K562 (cell line): ENCODE measurements at regions not wholly inside any gene's neighbourhood (a gene's known extent, or its start where the extent isn't known, plus 50 kb on each side); places are given as distances from the start of the nearest gene placed in this dataset.

Experiments
- ATAC-seq: fragments of 200-7000 bp; cut with Tn5 transposase; 3 replicates; pipeline ENCODE4 v1.9.1; 2020; ENCODE audit warnings: moderate library complexity
- BruUV-seq: library from RNA; stranded (reverse); fragments of 400-500 nt; replicated peaks from 2 replicates; lab custom pipeline; 2021; lab: Mats Ljungman, UMichigan
- CTCF ChIA-PET: fragments of 300-600 bp; formaldehyde crosslinking; extraction: SDS; loops from one replicate; lab custom pipeline; 2021; ENCODE audit warnings: low intra/inter-chr PET ratio; lab: Yijun Ruan, JAX
- POLR2A ChIA-PET: fragments of 300-600, 350-650 bp; sonication (Branson Sonifier 250); formaldehyde crosslinking; extraction: SDS; loops from one replicate; lab custom pipeline; 2021; ENCODE audit warnings: antibody characterized with exemption, inconsistent platforms; lab: Yijun Ruan, JAX
- DNase-seq, 4 experiments: peaks; one replicate each; pipeline versions ENCODE4 v3.0.0 to v3.0.0-alpha.2; 2011 to 2018; ENCODE audit warnings: low spot score in 3 of 4, mixed read lengths in 3 of 4; ENCODE audit errors: extremely low read depth in 1 of 4
- FAIRE-seq: peaks from 2 replicates; lab custom pipeline; 2011; peaks lifted over from hg19 to GRCh38; lab: Jason Lieb, UNC
- H2AFZ ChIP-seq: 2 replicates; pipeline ENCODE4 v1.6.0; 2011; ENCODE audit warnings: low read depth, low read length, control low read depth, inconsistent platforms
- H3K27ac ChIP-seq: fragments of 200-600 bp; 3 replicates; pipeline ENCODE4 v1.8.0; 2011; ENCODE audit warnings: low read depth, mild to moderate bottlenecking, control low read depth, inconsistent platforms, low read length, moderate library complexity, mixed read lengths; ENCODE audit errors: extremely low read depth
- H3K27me3 ChIP-seq, 2 experiments: fragments of 300-600 bp in 1 of 2; 2 replicates in 1 of 2; 3 replicates in 1 of 2; pipeline versions ENCODE4 v1.6.0 to v1.8.0; 2011; ENCODE audit warnings: inconsistent platforms in 2 of 2, low read length in 2 of 2, mild to moderate bottlenecking in 1 of 2, mixed read lengths in 1 of 2, moderate library complexity in 1 of 2; ENCODE audit not compliant: control insufficient read depth in 2 of 2, insufficient read depth in 2 of 2
- H3K36me3 ChIP-seq: fragments of 300-600 bp; 3 replicates; pipeline ENCODE4 v1.8.0; 2011; ENCODE audit warnings: mild to moderate bottlenecking, low read length, inconsistent platforms; ENCODE audit not compliant: control insufficient read depth, insufficient read depth
- H3K4me1 ChIP-seq, 2 experiments: fragments of 200-600 bp in 1 of 2; replicated peaks in 1 of 2; 2 replicates in 1 of 2; 3 replicates in 1 of 2; pipeline versions ENCODE4 v1.5.1 to v1.8.0; 2011; ENCODE audit warnings: inconsistent platforms in 2 of 2, low read length in 2 of 2, mild to moderate bottlenecking in 1 of 2, mixed read lengths in 1 of 2, moderate library complexity in 1 of 2; ENCODE audit not compliant: control insufficient read depth in 2 of 2, insufficient read depth in 2 of 2
- H3K4me2 ChIP-seq: 2 replicates; pipeline ENCODE4 v1.6.1; 2011; ENCODE audit warnings: low read length, control low read depth, inconsistent platforms, mixed read lengths; ENCODE audit not compliant: insufficient read depth
- H3K4me3 ChIP-seq: fragments of 200-600 bp; sonication (generic), shearing (Covaris generic); 2 replicates; pipeline ENCODE4 v1.5.1; 2016; ENCODE audit warnings: control low read depth, inconsistent platforms
- H3K79me2 ChIP-seq: fragments of 200-600 bp; 3 replicates; pipeline ENCODE4 v1.8.0; 2011; ENCODE audit warnings: low read length, inconsistent platforms; ENCODE audit not compliant: control insufficient read depth, insufficient read depth
- H3K9ac ChIP-seq, 2 experiments: 2 replicates each; pipeline versions ENCODE4 v1.6.0 to v1.6.1; 2011; ENCODE audit warnings: low read depth in 2 of 2, low read length in 2 of 2, control low read depth in 1 of 2, inconsistent platforms in 1 of 2, mild to moderate bottlenecking in 1 of 2, mixed read lengths in 1 of 2; ENCODE audit not compliant: insufficient read depth in 1 of 2
- H3K9me1 ChIP-seq: one replicate; pipeline ENCODE4 v1.6.0; 2011; ENCODE audit warnings: inconsistent platforms, mild to moderate bottlenecking, low read length, moderate library complexity; ENCODE audit not compliant: control insufficient read depth, insufficient read depth
- H3K9me3 ChIP-seq: replicated peaks from 2 replicates; pipeline ENCODE4 v1.5.1; 2011; ENCODE audit warnings: low read depth, low read length, inconsistent platforms; ENCODE audit not compliant: control insufficient read depth, insufficient read depth
- H4K20me1 ChIP-seq: replicated peaks from 2 replicates; pipeline ENCODE4 v1.6.1; 2011; ENCODE audit warnings: low read length, inconsistent platforms, mixed read lengths; ENCODE audit not compliant: control insufficient read depth, insufficient read depth
- CHD4 ChIP-seq: fragments of 200-600 bp; sonication (generic); IDR thresholded peaks from 3 replicates; pipeline ENCODE4 v1.6.1; 2012; ENCODE audit warnings: low read depth, mild to moderate bottlenecking, mixed read lengths, low read length, inconsistent platforms; ENCODE audit not compliant: insufficient read depth, insufficient replicate concordance, poor library complexity, severe bottlenecking
- ERF ChIP-seq: fragments of 450-650 bp; formaldehyde crosslinking; IDR thresholded peaks from 2 replicates; pipeline ENCODE4 v1.4.0; 2020; ENCODE audit warnings: mild to moderate bottlenecking, mixed read lengths
- EWSR1 ChIP-seq: fragments of 450-650 bp; IDR thresholded peaks from 2 replicates; pipeline ENCODE4 v1.6.1; 2018; ENCODE audit warnings: borderline replicate concordance, mild to moderate bottlenecking, low read depth, moderate library complexity; ENCODE audit not compliant: partially characterized antibody
- GABPA ChIP-seq: fragments of 200-800 bp; sonication (Bioruptor generic); conservative IDR thresholded peaks from 2 replicates; pipeline ENCODE4 v1.6.1; 2016; ENCODE audit warnings: low read depth, missing genetic modification characterization, missing compliant biosample characterization
- HDAC2 ChIP-seq: fragments of 450-650 bp; IDR thresholded peaks from 2 replicates; pipeline ENCODE4 v1.6.1; 2016; ENCODE audit warnings: mild to moderate bottlenecking
- POLR2B ChIP-seq: fragments of 450-650 bp; IDR thresholded peaks from 2 replicates; pipeline ENCODE4 v1.6.1; 2018; ENCODE audit warnings: low read depth; ENCODE audit not compliant: partially characterized antibody
- ZNF143 ChIP-seq: sonication (generic); formaldehyde crosslinking; IDR thresholded peaks from 2 replicates; pipeline ENCODE4 v1.9.0; 2022; ENCODE audit warnings: mild to moderate bottlenecking, missing genetic modification reagents
- ZNF175 ChIP-seq: fragments of 200-800 bp; sonication (Bioruptor generic); IDR thresholded peaks from 2 replicates; pipeline ENCODE4 v1.6.1; 2016; ENCODE audit warnings: low read depth, mild to moderate bottlenecking, missing genetic modification characterization, missing compliant biosample characterization
- ZNF347 ChIP-seq: fragments of 450-650 bp; formaldehyde crosslinking; IDR thresholded peaks from 2 replicates; pipeline ENCODE4 v1.4.0; 2020; ENCODE audit warnings: low read depth, mild to moderate bottlenecking, moderate library complexity
- ZNF695 ChIP-seq: fragments of 450-650 bp; formaldehyde crosslinking; IDR thresholded peaks from 2 replicates; pipeline ENCODE4 v1.4.0; 2020; ENCODE audit warnings: mild to moderate bottlenecking, moderate library complexity
- WGBS: fragments of 100-300 bp; shearing (Covaris generic); methylation state at CpG from one replicate; pipeline ENCODE4 v1.1.6; 2016; ENCODE audit warnings: low coverage, mixed read lengths; ENCODE audit not compliant: insufficient coverage; ENCODE audit errors: missing lambda C conversion rate; 5-methylcytosine and 5-hydroxymethylcytosine counted together
- in situ Hi-C: fragments of 300-500 bp; cut with MboI; formaldehyde crosslinking; loops from 4 replicates; pipeline ENCODE4 v1.15.0; 2018; ENCODE audit warnings: inconsistent platforms, mixed read lengths
- intact Hi-C: fragments of 100-400 bp; cut with micrococcal nuclease; formaldehyde crosslinking; loops from 2 replicates; pipeline ENCODE4 v1.14.2; 2022
- TF ChIP-seq, protein P1 (sequence below): fragments of 450-650 bp; formaldehyde crosslinking; conservative IDR thresholded peaks from 2 replicates; pipeline ENCODE4 v1.4.0; 2022; ENCODE audit warnings: mild to moderate bottlenecking, missing genetic modification characterization

DNA sequence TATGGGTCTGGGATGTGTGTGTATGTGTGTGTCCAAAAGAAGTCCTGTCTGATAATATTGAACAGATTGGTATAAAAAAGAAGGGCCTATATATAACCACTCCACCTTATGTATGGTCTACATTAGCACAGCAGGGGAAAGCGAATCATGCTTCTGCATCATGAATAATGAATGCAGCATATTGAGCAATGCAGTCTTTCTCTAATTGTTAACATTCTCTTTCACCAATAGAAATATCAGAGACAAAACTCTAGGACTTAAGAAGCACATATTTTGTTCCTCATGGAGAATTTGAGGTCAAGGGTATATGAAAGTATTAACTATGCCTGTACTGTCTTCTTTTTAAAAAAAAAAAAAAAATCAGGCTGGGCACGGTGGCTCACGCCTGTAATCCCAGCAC lies 264.3 kb upstream of the NOCT start (continued):
- TF ChIP-seq ZNF143 (no peak), POLR2B (no peak), HDAC2 (no peak), ZNF695 (no peak), ERF (CRISPR knock-in tag) (no peak), GABPA (tag) (no peak), EWSR1 (no peak), ZNF175 (no peak), ZNF347 (CRISPR knock-in tag) (no peak)

DNA sequence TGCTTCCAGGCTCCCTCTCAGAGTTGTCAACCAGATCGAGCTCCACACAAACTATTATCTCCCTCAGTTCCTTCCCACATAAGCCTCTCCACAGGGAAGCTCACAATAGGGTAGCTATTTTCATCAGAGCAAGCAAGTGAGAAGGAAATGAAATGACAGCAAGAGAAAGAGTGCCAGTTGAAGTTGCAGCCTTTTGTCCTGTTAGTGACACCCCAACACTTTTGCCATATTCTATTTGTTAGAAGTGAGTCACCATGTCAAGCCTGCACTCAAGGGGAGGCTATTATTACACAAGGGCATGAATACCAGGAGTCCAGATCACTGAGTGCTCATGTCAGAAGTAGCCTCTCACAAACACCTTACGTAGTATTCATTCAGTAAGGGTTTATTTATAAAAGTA lies 266.3 kb upstream of the NOCT start:
- BruUV-seq: no TSS peak
- intact Hi-C loops: no loop called here
- FAIRE-seq (no peak), DNase-seq (no peak)
- POLR2A ChIA-PET: no interaction called here
- WGBS: 23% methylated on average over 2 of the region's 2 CpGs
- Histone ChIP-seq H3K9me1 (no peaks in the 10 kb centered on the region), H4K20me1 (no peaks in the 10 kb centered on the region), H3K27me3 (peaks cover 4 to 6% of the 10 kb centered on the region in 2 experiments; a peak in 2 of 5 replicates), H3K27ac (no peak overlapping the region), H3K9ac (no peak overlapping the region), H3K4me1 (peaks cover 0 to 3% of the 10 kb centered on the region in 2 experiments; a peak in 2 of 5 replicates), H3K79me2 (no peaks in the 10 kb centered on the region), H2AFZ (no peak overlapping the region)
- no peak for TF ChIP-seq CHD4
- TF ChIP-seq, protein P1, sequence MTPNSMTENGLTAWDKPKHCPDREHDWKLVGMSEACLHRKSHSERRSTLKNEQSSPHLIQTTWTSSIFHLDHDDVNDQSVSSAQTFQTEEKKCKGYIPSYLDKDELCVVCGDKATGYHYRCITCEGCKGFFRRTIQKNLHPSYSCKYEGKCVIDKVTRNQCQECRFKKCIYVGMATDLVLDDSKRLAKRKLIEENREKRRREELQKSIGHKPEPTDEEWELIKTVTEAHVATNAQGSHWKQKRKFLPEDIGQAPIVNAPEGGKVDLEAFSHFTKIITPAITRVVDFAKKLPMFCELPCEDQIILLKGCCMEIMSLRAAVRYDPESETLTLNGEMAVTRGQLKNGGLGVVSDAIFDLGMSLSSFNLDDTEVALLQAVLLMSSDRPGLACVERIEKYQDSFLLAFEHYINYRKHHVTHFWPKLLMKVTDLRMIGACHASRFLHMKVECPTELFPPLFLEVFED (CRISPR knock-in tag): no peak
- TF ChIP-seq, all 486 proteins: peak for 0
- no peak for ATAC-seq
- CTCF ChIA-PET: no interaction called here
- Histone ChIP-seq H3K4me3 (no peak overlapping the region), H3K9me3 (no peaks in the 10 kb centered on the region), H3K36me3 (no peaks in the 10 kb centered on the region), H3K4me2 (no peak overlapping the region)
- in situ Hi-C loops: no loop called here
